ENCODE measurements at regions not wholly inside any gene's neighbourhood (a gene's known extent, or its start where the extent isn't known, plus 50 kb on each side); places are given as distances from the start of the nearest gene placed in this dataset.

GRCh38 chr12:67116134-67116533 lies 153.0 kb upstream of the CAND1 start:
- FAIRE-seq (no peak), DNase-seq (ENCODE audit: low read depth, low spot score) (no peak)
- no peak overlapping the region for H3K4me3 ChIP-seq (ENCODE audit: control insufficient read depth in 2 of 3, extremely low read depth in 1 of 3, insufficient read depth in 2 of 3, low read depth in 1 of 3, low read length in 3 of 3)
- H2AFZ ChIP-seq (ENCODE audit: control insufficient read depth, low read length), result no peak overlapping the region
- no peaks in the 10 kb centered on the region for H3K9me1 ChIP-seq (ENCODE audit: control insufficient read depth, extremely low read depth, insufficient read depth, low read length)
- H3K27me3 ChIP-seq (ENCODE audit: control insufficient read depth, extremely low read depth, insufficient read depth, low read length), result peaks cover 4% of the 10 kb centered on the region
- H3K4me1 ChIP-seq (ENCODE audit: control insufficient read depth, extremely low read depth, insufficient read depth, low read length), result peaks cover 5% of the 10 kb centered on the region
- TF ChIP-seq CTCF (optimal IDR thresholded peaks at IDR 0.05 in 1 of 3, IDR thresholded peaks at IDR 0.05 in 1 of 3, conservative IDR thresholded peaks at IDR 0.05 in 1 of 3; ENCODE audit: extremely low read depth in 1 of 3, insufficient read depth in 2 of 3, low read length in 3 of 3) (no peak), EZH2 (IDR thresholded peaks at IDR 0.05; ENCODE audit: low read length) (no peak)
- H3K36me3 ChIP-seq (ENCODE audit: control insufficient read depth in 2 of 2, extremely low read depth in 1 of 2, insufficient read depth in 2 of 2, low read length in 2 of 2), result no peaks in the 10 kb centered on the region
- dilution Hi-C loops (cut with MboI; ENCODE audit: extremely low pct_ligation_motif_present, low sequenced_read_pairs), result no loop called here
- H3K79me2 ChIP-seq (ENCODE audit: control insufficient read depth, insufficient read depth, low read length), result no peaks in the 10 kb centered on the region
- H3K27ac ChIP-seq (ENCODE audit: control insufficient read depth, insufficient read depth, low read length), result no peak overlapping the region
- no peak overlapping the region for H3K9ac ChIP-seq (ENCODE audit: control insufficient read depth, extremely low read depth, insufficient read depth, low read length)
- H3K4me2 ChIP-seq (ENCODE audit: control insufficient read depth, extremely low read depth, insufficient read depth, low read depth, low read length), result no peak overlapping the region
- no peaks in the 10 kb centered on the region for H3K9me3 ChIP-seq (ENCODE audit: control insufficient read depth, low read depth, low read length)
- no peaks in the 10 kb centered on the region for H4K20me1 ChIP-seq (ENCODE audit: control insufficient read depth, extremely low read depth, insufficient read depth, low read length)

- H3K4me3 ChIP-seq (ENCODE audit: control insufficient read depth in 2 of 3, extremely low read depth in 1 of 3, insufficient read depth in 2 of 3, low read depth in 1 of 3, low read length in 3 of 3), result no peak overlapping the region
- H3K79me2 ChIP-seq (ENCODE audit: control insufficient read depth, insufficient read depth, low read length), result no peaks in the 10 kb centered on the region
- no peaks in the 10 kb centered on the region for H4K20me1 ChIP-seq (ENCODE audit: control insufficient read depth, extremely low read depth, insufficient read depth, low read length)
- no peak overlapping the region for H3K27ac ChIP-seq (ENCODE audit: control insufficient read depth, insufficient read depth, low read length)
- peaks cover 21% of the 10 kb centered on the region for H3K27me3 ChIP-seq (ENCODE audit: control insufficient read depth, extremely low read depth, insufficient read depth, low read length)
- dilution Hi-C loops (cut with MboI; ENCODE audit: extremely low pct_ligation_motif_present, low sequenced_read_pairs), result no loop called here
- no peaks in the 10 kb centered on the region for H3K9me1 ChIP-seq (ENCODE audit: control insufficient read depth, extremely low read depth, insufficient read depth, low read length)
- H3K9me3 ChIP-seq (ENCODE audit: control insufficient read depth, low read depth, low read length), result no peaks in the 10 kb centered on the region
- H2AFZ ChIP-seq (ENCODE audit: control insufficient read depth, low read length), result no peak overlapping the region
- no peak for TF ChIP-seq CTCF (optimal IDR thresholded peaks at IDR 0.05 in 1 of 3, IDR thresholded peaks at IDR 0.05 in 1 of 3, conservative IDR thresholded peaks at IDR 0.05 in 1 of 3; ENCODE audit: extremely low read depth in 1 of 3, insufficient read depth in 2 of 3, low read length in 3 of 3)
- no peak for TF ChIP-seq EZH2 (IDR thresholded peaks at IDR 0.05; ENCODE audit: low read length)
- FAIRE-seq (no peak), DNase-seq (ENCODE audit: low read depth, low spot score) (no peak)
- no peak overlapping the region for H3K4me2 ChIP-seq (ENCODE audit: control insufficient read depth, extremely low read depth, insufficient read depth, low read depth, low read length)
- H3K4me1 ChIP-seq (ENCODE audit: control insufficient read depth, extremely low read depth, insufficient read depth, low read length), result no peaks in the 10 kb centered on the region
- H3K36me3 ChIP-seq (ENCODE audit: control insufficient read depth in 2 of 2, extremely low read depth in 1 of 2, insufficient read depth in 2 of 2, low read length in 2 of 2), result no peaks in the 10 kb centered on the region
- H3K9ac ChIP-seq (ENCODE audit: control insufficient read depth, extremely low read depth, insufficient read depth, low read length), result no peak overlapping the region
Observed at GRCh38 chr12:67122584-67122983, 146.6 kb upstream of the CAND1 start.

Data from keratinocyte (primary cell).